Brain microvascular endothelial cell (primary cell): ENCODE measurements at regions not wholly inside any gene's neighbourhood (a gene's known extent, or its start where the extent isn't known, plus 50 kb on each side); places are given as distances from the start of the nearest gene placed in this dataset.

ENCODE experiments used
- DNase-seq: peaks from one replicate; pipeline ENCODE4 v3.0.0-alpha.2; 2020
- H3K27ac ChIP-seq: fragments of 250-450 bp; sonication (Bioruptor Pico); 2 replicates; pipeline ENCODE4 v1.5.1; 2020; ENCODE audit warnings: mild to moderate bottlenecking, moderate library complexity
- H3K27me3 ChIP-seq: fragments of 250-450 bp; sonication (Bioruptor Pico); replicated peaks from 2 replicates; pipeline ENCODE4 v1.5.1; 2020; ENCODE audit warnings: mild to moderate bottlenecking
- H3K36me3 ChIP-seq: fragments of 250-450 bp; sonication (Bioruptor Pico); replicated peaks from 2 replicates; pipeline ENCODE4 v1.5.1; 2020; ENCODE audit warnings: mild to moderate bottlenecking
- H3K4me3 ChIP-seq: 2 replicates; pipeline ENCODE4 v1.5.1; 2011; ENCODE audit warnings: low read depth, mild to moderate bottlenecking, control low read depth, low read length, moderate library complexity
- in situ Hi-C: cut with HindIII; loops from 2 replicates; pipeline ENCODE4 v1.10.0; 2017; ENCODE audit warnings: low sequenced_read_pairs, low pct_ligation_motif_present
- TF ChIP-seq, protein P1 (sequence below): IDR thresholded peaks from 2 replicates; pipeline ENCODE4 v1.5.1; 2011; ENCODE audit warnings: low read depth, mild to moderate bottlenecking, moderate library complexity, low read length, control low read depth, inconsistent platforms; ENCODE audit errors: missing control alignments

DNA sequence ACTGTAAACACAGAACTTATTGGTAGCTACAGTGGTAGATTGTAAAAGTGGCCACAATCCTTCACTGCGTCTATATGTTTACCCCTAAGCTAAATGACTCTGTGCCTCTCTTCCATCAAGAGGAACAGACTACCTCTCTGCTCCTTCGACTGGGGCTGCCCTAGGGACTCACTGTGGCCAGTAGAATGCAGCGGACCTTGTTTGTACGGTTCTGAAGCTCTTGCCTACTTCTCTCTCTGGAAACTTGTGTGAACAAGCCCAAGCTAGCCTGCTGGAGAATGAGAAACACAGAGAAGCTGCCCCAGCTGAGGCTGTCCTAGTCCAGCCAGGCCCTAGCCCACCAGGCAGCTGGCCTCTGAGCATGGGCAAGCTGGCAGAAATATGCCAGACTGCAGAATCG is 140.8 kb upstream of the SLC1A4 start:
- H3K27ac ChIP-seq, result no peak overlapping the region
- TF ChIP-seq, protein P1, sequence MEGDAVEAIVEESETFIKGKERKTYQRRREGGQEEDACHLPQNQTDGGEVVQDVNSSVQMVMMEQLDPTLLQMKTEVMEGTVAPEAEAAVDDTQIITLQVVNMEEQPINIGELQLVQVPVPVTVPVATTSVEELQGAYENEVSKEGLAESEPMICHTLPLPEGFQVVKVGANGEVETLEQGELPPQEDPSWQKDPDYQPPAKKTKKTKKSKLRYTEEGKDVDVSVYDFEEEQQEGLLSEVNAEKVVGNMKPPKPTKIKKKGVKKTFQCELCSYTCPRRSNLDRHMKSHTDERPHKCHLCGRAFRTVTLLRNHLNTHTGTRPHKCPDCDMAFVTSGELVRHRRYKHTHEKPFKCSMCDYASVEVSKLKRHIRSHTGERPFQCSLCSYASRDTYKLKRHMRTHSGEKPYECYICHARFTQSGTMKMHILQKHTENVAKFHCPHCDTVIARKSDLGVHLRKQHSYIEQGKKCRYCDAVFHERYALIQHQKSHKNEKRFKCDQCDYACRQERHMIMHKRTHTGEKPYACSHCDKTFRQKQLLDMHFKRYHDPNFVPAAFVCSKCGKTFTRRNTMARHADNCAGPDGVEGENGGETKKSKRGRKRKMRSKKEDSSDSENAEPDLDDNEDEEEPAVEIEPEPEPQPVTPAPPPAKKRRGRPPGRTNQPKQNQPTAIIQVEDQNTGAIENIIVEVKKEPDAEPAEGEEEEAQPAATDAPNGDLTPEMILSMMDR, result no peak
- no peaks in the 10 kb centered on the region for H3K36me3 ChIP-seq
- in situ Hi-C loops, result no loop called here
- no peak overlapping the region for H3K4me3 ChIP-seq
- H3K27me3 ChIP-seq, result no peaks in the 10 kb centered on the region
- no peak for DNase-seq

DNA sequence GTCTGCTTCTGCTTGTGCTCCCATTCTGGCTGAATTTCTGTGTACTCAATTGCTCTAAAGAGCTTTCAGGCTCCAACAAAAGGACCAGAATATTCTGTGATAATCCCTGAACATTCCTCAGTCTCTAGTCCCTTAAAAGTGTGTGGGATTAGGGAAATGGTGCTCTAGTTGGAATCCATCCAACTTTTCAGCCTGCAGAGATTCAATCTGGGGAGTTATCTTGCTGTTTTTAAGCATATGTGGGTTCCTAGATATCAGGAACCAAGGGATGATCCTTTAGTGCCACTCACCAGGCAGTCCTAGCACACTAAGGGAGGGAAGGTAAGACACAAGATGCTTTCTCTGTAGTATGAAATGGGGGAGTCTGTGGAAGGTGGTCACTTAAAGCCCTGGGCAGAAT is 140.3 kb upstream of the SLC1A4 start:
- H3K36me3 ChIP-seq, result no peaks in the 10 kb centered on the region
- H3K27me3 ChIP-seq, result no peaks in the 10 kb centered on the region
- in situ Hi-C loops, result no loop called here
- no peak for DNase-seq
- no peak overlapping the region for H3K4me3 ChIP-seq
- TF ChIP-seq, protein P1, result no peak
- H3K27ac ChIP-seq, result no peak overlapping the region

DNA sequence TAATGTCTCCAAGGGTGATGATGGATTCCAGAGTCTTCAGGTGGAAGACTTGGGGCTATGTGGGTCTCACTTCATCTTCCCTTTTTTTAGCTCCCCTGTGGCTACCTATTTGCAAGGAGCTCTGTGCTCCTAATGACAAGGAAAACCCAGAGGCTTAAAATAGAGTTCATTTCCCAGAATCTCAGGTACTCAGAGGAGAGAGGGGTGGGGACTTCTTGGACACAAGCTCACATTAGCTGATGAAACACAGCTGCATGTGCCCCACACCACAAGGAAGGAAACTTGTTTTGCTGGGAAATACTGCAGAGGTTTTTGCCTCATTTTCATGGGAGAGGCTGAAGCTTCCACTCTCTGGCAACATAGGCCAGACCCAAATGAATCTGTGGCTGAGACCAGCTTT is 138.6 kb upstream of the SLC1A4 start:
- H3K36me3 ChIP-seq, result no peaks in the 10 kb centered on the region
- in situ Hi-C loops, result loop anchor here (25.0 kb wide), 1 partner anchor 188 kb away; the partner anchor contains the start of gene SERTAD2
- DNase-seq, result no peak
- TF ChIP-seq, protein P1, result no peak
- no peaks in the 10 kb centered on the region for H3K27me3 ChIP-seq
- H3K27ac ChIP-seq, result no peak overlapping the region
- no peak overlapping the region for H3K4me3 ChIP-seq

DNA sequence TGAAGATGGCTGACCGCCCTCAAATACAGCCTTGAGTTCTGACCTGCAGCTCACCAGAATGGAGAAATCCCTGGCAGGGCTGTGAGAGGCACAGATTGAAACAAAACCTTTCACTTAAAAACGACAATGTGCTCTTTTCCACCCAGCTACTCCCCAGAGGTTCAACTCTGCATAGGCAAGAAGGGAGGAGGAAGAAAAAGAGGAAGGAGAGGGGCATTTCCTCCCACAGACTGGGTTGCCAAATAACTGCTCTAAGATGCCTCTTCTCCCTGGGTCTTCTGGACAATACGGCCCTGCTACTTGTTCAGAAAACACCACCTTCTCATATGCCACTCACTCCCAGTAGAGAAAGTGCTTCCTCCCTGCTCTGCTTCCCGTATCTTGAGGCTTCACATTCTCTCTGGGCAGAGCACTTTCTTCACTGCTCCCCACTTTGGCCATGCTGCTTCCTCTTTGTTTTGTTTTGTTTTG is 136.4 kb upstream of the SLC1A4 start:
- no peak for DNase-seq
- Histone ChIP-seq H3K4me3 (no peak overlapping the region), H3K36me3 (no peaks in the 10 kb centered on the region), H3K27me3 (no peaks in the 10 kb centered on the region), H3K27ac (no peak overlapping the region)
- in situ Hi-C loops, result loop anchor here (25.0 kb wide), 1 partner anchor 191 kb away; the partner anchor contains the start of gene SERTAD2
- TF ChIP-seq, protein P1, result no peak

DNA sequence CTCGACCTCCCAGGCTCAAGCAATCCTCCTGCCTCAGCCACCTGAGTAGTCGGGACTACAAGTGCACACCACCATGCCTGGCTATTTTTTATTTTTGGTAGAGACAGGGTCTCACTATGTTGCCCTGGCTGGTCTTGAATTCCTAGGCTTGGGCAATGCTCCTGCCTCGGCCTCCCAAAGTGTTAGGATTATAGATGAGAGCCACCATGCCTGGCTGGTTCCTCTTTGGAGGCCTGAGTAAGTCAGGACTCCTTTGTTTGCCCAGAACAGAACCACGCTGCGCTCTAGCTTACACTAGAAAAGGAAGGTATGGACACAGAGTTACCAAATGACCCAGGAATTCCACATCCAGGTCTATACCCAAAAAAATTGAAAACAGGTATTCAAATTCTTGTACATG is 135.9 kb upstream of the SLC1A4 start:
- TF ChIP-seq, protein P1, result no peak
- DNase-seq, result no peak
- H3K27me3 ChIP-seq, result no peaks in the 10 kb centered on the region
- in situ Hi-C loops, result loop anchor here (25.0 kb wide), 1 partner anchor 191 kb away; the partner anchor contains the start of gene SERTAD2
- H3K36me3 ChIP-seq, result no peaks in the 10 kb centered on the region
- H3K4me3 ChIP-seq, result no peak overlapping the region
- no peak overlapping the region for H3K27ac ChIP-seq

DNA sequence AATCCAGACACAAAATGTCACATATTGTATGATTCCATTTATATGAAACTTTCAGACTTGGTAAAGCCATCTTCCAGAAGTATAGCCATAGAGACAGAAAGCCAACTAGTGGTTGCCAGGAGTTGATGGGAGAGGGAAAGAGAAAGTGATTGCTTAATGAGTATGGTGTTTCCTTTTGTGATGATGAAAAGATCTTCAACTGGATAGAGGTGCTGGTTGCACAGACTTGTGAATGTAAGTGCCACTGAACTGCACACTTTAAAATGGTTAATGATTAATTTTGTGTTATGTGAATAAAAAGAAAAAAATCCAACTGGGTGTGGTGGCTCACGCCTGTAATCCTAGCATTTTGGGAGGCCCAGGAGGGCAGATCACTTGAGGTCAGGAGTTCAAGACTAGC is 135.3 kb upstream of the SLC1A4 start:
- DNase-seq, result no peak
- Histone ChIP-seq H3K27me3 (no peaks in the 10 kb centered on the region), H3K27ac (no peak overlapping the region), H3K4me3 (no peak overlapping the region), H3K36me3 (no peaks in the 10 kb centered on the region)
- in situ Hi-C loops, result loop anchor here (25.0 kb wide), 1 partner anchor 192 kb away; the partner anchor contains the start of gene SERTAD2
- TF ChIP-seq, protein P1, result no peak
